B cell (primary cell): ENCODE measurements at regions not wholly inside any gene's neighbourhood (a gene's known extent, or its start where the extent isn't known, plus 50 kb on each side); places are given as distances from the start of the nearest gene placed in this dataset.

ENCODE experiments used
- ATAC-seq: fragments of 200-7000 bp; cut with Tn5 transposase; one replicate; pipeline ENCODE4 v1.10.0; 2021; ENCODE audit warnings: low read depth, mild to moderate bottlenecking, moderate number of reproducible peaks, moderate library complexity
- CTCF ChIA-PET: fragments of 350-600 bp; sonication (Branson Sonifier 250); formaldehyde crosslinking; loops from one replicate; lab custom pipeline; 2021; ENCODE audit warnings: antibody characterized with exemption, inconsistent platforms; lab: Charles Lee
- POLR2A ChIA-PET: fragments of 350-600 bp; sonication (Branson Sonifier 250); formaldehyde crosslinking; loops from one replicate; lab custom pipeline; 2021; ENCODE audit warnings: antibody characterized with exemption; lab: Charles Lee
- DNase-seq: peaks from one replicate; pipeline ENCODE4 v3.0.0; 2013
- H2AFZ ChIP-seq: 2 replicates; pipeline ENCODE4 v1.6.1; 2012; ENCODE audit warnings: mild to moderate bottlenecking, low read depth, low read length; ENCODE audit not compliant: insufficient read depth, poor library complexity, severe bottlenecking
- H3K27ac ChIP-seq, 2 donors: 1 replicate in 1 of 2; 2 replicates in 1 of 2; pipeline ENCODE4 v1.5.1; 2012 to 2013; ENCODE audit warnings: low read length in 2 of 2, mild to moderate bottlenecking in 2 of 2, moderate library complexity in 1 of 2
- H3K27me3 ChIP-seq, 4 experiments: fragments of 200-600 bp in 1 of 4; sonication (generic) in 1 of 4; replicated peaks in 1 of 4; 1 replicate in 2 of 4; 2 replicates in 2 of 4; pipeline versions ENCODE4 v1.6.1 to v1.7.0; 2013 to 2016; ENCODE audit warnings: low read length in 3 of 4, mild to moderate bottlenecking in 2 of 4, mixed read lengths in 1 of 4, moderate library complexity in 1 of 4; ENCODE audit not compliant: insufficient read depth in 4 of 4, control insufficient read depth in 3 of 4; ENCODE audit errors: control extremely low read depth in 1 of 4
- H3K36me3 ChIP-seq, 2 experiments: replicated peaks in 1 of 2; 1 replicate in 1 of 2; 2 replicates in 1 of 2; pipeline versions ENCODE4 v1.6.1 to v1.7.1; 2013; ENCODE audit warnings: low read length in 1 of 2; ENCODE audit not compliant: insufficient read depth in 2 of 2, control insufficient read depth in 1 of 2; ENCODE audit errors: control extremely low read depth in 1 of 2, extremely low read depth in 1 of 2
- H3K4me1 ChIP-seq, 2 donors: fragments of 200-600 bp in 1 of 2; sonication (generic) in 1 of 2; 1 replicate in 1 of 2; 2 replicates in 1 of 2; pipeline versions ENCODE4 v1.5.1 to v1.6.1; 2013 to 2017; ENCODE audit warnings: low read length in 2 of 2; ENCODE audit not compliant: control insufficient read depth in 2 of 2, insufficient read depth in 2 of 2
- H3K4me2 ChIP-seq: replicated peaks from 2 replicates; pipeline ENCODE3; 2012; ENCODE audit warnings: mild to moderate bottlenecking, low read depth, low read length; ENCODE audit not compliant: poor library complexity, severe bottlenecking
- H3K4me3 ChIP-seq, 5 experiments: fragments of 200-600 bp in 1 of 5; sonication (generic) in 1 of 5; 1 replicate in 3 of 5; 2 replicates in 2 of 5; pipeline versions ENCODE4 v1.5.1 to v1.7.0; 2011 to 2016; ENCODE audit warnings: low read length in 4 of 5, mild to moderate bottlenecking in 4 of 5, low read depth in 2 of 5, control low read depth in 1 of 5, moderate library complexity in 1 of 5; ENCODE audit not compliant: insufficient read depth in 1 of 5; ENCODE audit errors: control extremely low read depth in 1 of 5, extremely low read depth in 1 of 5
- H3K79me2 ChIP-seq: fragments of 200-600 bp; sonication (generic); one replicate; pipeline ENCODE4 v1.6.0; 2016; ENCODE audit warnings: low read length; ENCODE audit not compliant: control insufficient read depth, insufficient read depth
- H3K9ac ChIP-seq: fragments of 200-600 bp; sonication (generic); 2 replicates; pipeline ENCODE4 v1.6.1; 2017; ENCODE audit warnings: mild to moderate bottlenecking, low read length, moderate library complexity
- H3K9me3 ChIP-seq, 3 donors: one replicate each; pipeline versions ENCODE4 v1.6.1 to v1.7.1; 2013; ENCODE audit warnings: low read length in 2 of 3; ENCODE audit not compliant: control insufficient read depth in 2 of 3, insufficient read depth in 1 of 3; ENCODE audit errors: control extremely low read depth in 1 of 3
- H4K20me1 ChIP-seq: 2 replicates; pipeline ENCODE4 v1.6.0; 2012; ENCODE audit warnings: mild to moderate bottlenecking, low read length; ENCODE audit not compliant: insufficient read depth, control insufficient read depth, poor library complexity, severe bottlenecking
- H3K27ac Mint-ChIP-seq: one replicate; pipeline ENCODE4 v1.8.0; 2021; ENCODE audit warnings: mixed read lengths
- H3K27me3 Mint-ChIP-seq: one replicate; pipeline ENCODE4 v1.8.0; 2021; ENCODE audit warnings: mixed read lengths
- H3K4me1 Mint-ChIP-seq: one replicate; pipeline ENCODE4 v1.8.0; 2021; ENCODE audit warnings: mixed read lengths
- H3K4me3 Mint-ChIP-seq: one replicate; pipeline ENCODE4 v1.8.0; 2021; ENCODE audit warnings: mixed read lengths
- H3K9me3 Mint-ChIP-seq: one replicate; pipeline ENCODE4 v1.8.0; 2022; ENCODE audit warnings: mixed read lengths; ENCODE audit not compliant: insufficient read depth
- CTCF ChIP-seq: fragments of 200-600 bp; IDR thresholded peaks from one replicate; pipeline ENCODE4 v1.8.0; 2022; ENCODE audit warnings: antibody characterized with exemption, mild to moderate bottlenecking
- EZH2 ChIP-seq: IDR thresholded peaks from 2 replicates; pipeline ENCODE4 v1.6.1; 2012; ENCODE audit warnings: borderline replicate concordance, low read depth, mild to moderate bottlenecking, moderate library complexity, low read length; ENCODE audit not compliant: insufficient read depth, poor library complexity, severe bottlenecking
- WGBS: methylation state at CpG from one replicate; pipeline ENCODE4 v1.1.5; 2013; ENCODE audit warnings: missing lambda C conversion rate; ENCODE audit not compliant: insufficient coverage; 5-methylcytosine and 5-hydroxymethylcytosine counted together
- intact Hi-C: fragments of 100-400 bp; cut with micrococcal nuclease; formaldehyde crosslinking; loops from one replicate; pipeline ENCODE4 v1.10.0; 2022

DNA sequence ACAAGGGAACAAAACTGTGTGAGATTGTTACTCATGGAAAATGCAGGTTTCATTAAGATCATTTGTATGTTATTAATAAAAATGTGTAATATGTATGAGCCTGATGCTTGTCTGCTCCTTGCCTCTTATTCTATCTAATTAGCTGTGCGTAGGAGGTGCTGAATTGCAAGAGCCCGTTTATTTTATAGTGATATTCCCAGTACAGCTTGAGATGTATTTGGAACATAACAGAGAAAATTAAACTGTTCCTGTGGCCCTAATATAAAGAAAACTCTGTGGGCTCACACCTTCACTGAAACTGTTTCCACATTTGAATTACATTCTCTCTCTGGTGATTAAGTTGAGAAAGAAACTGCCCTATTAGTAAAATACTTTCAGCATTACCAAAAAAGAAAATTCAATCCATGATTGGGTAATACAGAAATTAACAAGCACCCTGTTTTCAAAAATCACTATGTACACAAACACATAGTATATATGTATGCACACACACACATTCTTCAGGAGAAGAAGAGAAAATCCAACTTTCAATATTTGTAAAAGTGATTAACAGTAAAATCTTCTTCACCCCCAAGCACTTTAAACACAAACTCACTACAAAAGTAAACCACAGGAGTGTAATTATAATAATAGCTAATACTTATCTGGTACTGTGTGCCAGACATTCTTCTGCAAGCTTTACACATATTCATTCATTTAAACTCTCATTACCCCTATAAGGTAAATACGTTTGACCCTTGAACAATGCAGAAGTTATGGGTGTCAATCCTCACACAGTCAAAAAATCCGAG lies 233.2 kb downstream of the PHLDA1 start:
- ATAC-seq (no peak), DNase-seq (no peak)
- Histone ChIP-seq H4K20me1 (no peaks in the 10 kb centered on the region), H3K4me2 (no peak overlapping the region), H3K36me3 (no peaks in the 10 kb centered on the region), H2AFZ (no peak overlapping the region), H3K27ac (no peak overlapping the region), H3K4me3 (no peak overlapping the region), H3K27me3 (no peaks in the 10 kb centered on the region), H3K79me2 (no peaks in the 10 kb centered on the region), H3K9ac (no peak overlapping the region), H3K4me1 (no peaks in the 10 kb centered on the region), H3K9me3 (no peaks in the 10 kb centered on the region)
- ChIA-PET CTCF (no interaction called here), POLR2A (no interaction called here)
- no peaks in the 10 kb centered on the region for H3K4me1 Mint-ChIP-seq
- H3K27me3 Mint-ChIP-seq: peaks cover 5% of the 10 kb centered on the region
- no peak overlapping the region for H3K4me3 Mint-ChIP-seq
- intact Hi-C loops: no loop called here
- no peaks in the 10 kb centered on the region for H3K9me3 Mint-ChIP-seq
- WGBS: no CpG with 5 or more reads among the region's 4 CpGs
- no peak for TF ChIP-seq EZH2
- no peak overlapping the region for H3K27ac Mint-ChIP-seq

- TF ChIP-seq EZH2 (no peak), CTCF (no peak)
- Mint-ChIP-seq H3K9me3 (no peaks in the 10 kb centered on the region), H3K4me1 (no peaks in the 10 kb centered on the region), H3K27me3 (peaks cover 14% of the 10 kb centered on the region), H3K27ac (no peak overlapping the region), H3K4me3 (no peak overlapping the region)
- Histone ChIP-seq H3K9ac (no peak overlapping the region), H3K27ac (no peak overlapping the region), H3K79me2 (no peaks in the 10 kb centered on the region), H3K27me3 (no peaks in the 10 kb centered on the region), H3K9me3 (no peaks in the 10 kb centered on the region), H3K36me3 (no peaks in the 10 kb centered on the region), H3K4me2 (no peak overlapping the region), H2AFZ (no peak overlapping the region), H3K4me1 (no peaks in the 10 kb centered on the region), H3K4me3 (no peak overlapping the region), H4K20me1 (no peaks in the 10 kb centered on the region)
- POLR2A ChIA-PET: no interaction called here
- intact Hi-C loops: no loop called here
- no peak for ATAC-seq
- no peak for DNase-seq
- CTCF ChIA-PET: no interaction called here
Observed at GRCh38 chr12:75795125-75795524, 236.5 kb downstream of the PHLDA1 start.
